HCT116 (cell line): ENCODE measurements at regions not wholly inside any gene's neighbourhood (a gene's known extent, or its start where the extent isn't known, plus 50 kb on each side); places are given as distances from the start of the nearest gene placed in this dataset.
A peak's percentile ranks its signal among the peaks of the same experiment; 100 is the strongest.

Source experiments
- ATAC-seq: fragments of 200-7000 bp; cut with Tn5 transposase; 2 replicates; pipeline ENCODE4 v1.9.1; 2020; ENCODE audit warnings: mild to moderate bottlenecking, moderate library complexity
- BruUV-seq: library from RNA; stranded (reverse); fragments of 400-500 nt; replicated peaks from 2 replicates; lab custom pipeline; 2021; lab: Mats Ljungman, UMichigan
- CTCF ChIA-PET: fragments of 300-600 bp; sonication (Branson Sonifier 250); formaldehyde crosslinking; loops from one replicate; lab custom pipeline; 2021; ENCODE audit warnings: antibody characterized with exemption; lab: Charles Lee
- POLR2A ChIA-PET: fragments of 300-600, 350-600 bp; sonication (Branson Sonifier 250); formaldehyde crosslinking; loops from one replicate; lab custom pipeline; 2021; ENCODE audit warnings: antibody characterized with exemption; lab: Charles Lee
- RAD21 ChIA-PET, 2 experiments: fragments of 300-600 bp; sonication (Branson Sonifier 250); formaldehyde crosslinking; loops; one replicate each; lab custom pipeline; 2023; ENCODE audit warnings: low total read pairs in 2 of 2; ENCODE audit not compliant: uncharacterized antibody in 2 of 2, unreplicated experiment in 2 of 2, low non-redundant PET in 1 of 2; lab: Charles Lee
- DNase-seq: peaks from one replicate; pipeline ENCODE4 v3.0.0-alpha.2; 2010; ENCODE audit warnings: low read depth, low spot score
- H2AFZ ChIP-seq: fragments of 200-600 bp; shearing (Covaris generic), sonication (generic); 2 replicates; pipeline ENCODE4 v1.6.1; 2017; ENCODE audit warnings: low read depth, mixed run types, mixed read lengths, antibody characterized with exemption, low read length; ENCODE audit not compliant: poor library complexity, severe bottlenecking
- H3K27ac ChIP-seq: 2 replicates; pipeline ENCODE4 v1.5.1; 2012; ENCODE audit warnings: low read depth, low read length
- H3K27me3 ChIP-seq: fragments of 200-600 bp; sonication (generic); 2 replicates; pipeline ENCODE4 v1.6.1; 2016; ENCODE audit warnings: mixed run types, low read length, mixed read lengths; ENCODE audit not compliant: insufficient read depth
- H3K36me3 ChIP-seq, 2 experiments: fragments of 200-500 bp in 1 of 2; fragments of 200-600 bp in 1 of 2; sonication (Bioruptor generic) in 1 of 2; sonication (generic) in 1 of 2; 2 replicates each; pipeline versions ENCODE4 v1.5.1 to v1.6.1; 2014 to 2016; ENCODE audit warnings: low read length in 2 of 2, inconsistent platforms in 1 of 2, mixed read lengths in 1 of 2, mixed run types in 1 of 2; ENCODE audit not compliant: insufficient read depth in 2 of 2, control insufficient read depth in 1 of 2
- H3K4me1 ChIP-seq, 2 experiments: fragments of 200-600 bp in 1 of 2; sonication (generic) in 1 of 2; 2 replicates each; pipeline versions ENCODE4 v1.5.1 to v1.6.1; 2012 to 2017; ENCODE audit warnings: low read length in 2 of 2, inconsistent platforms in 1 of 2, mild to moderate bottlenecking in 1 of 2, mixed read lengths in 1 of 2, mixed run types in 1 of 2, moderate library complexity in 1 of 2; ENCODE audit not compliant: insufficient read depth in 2 of 2, control insufficient read depth in 1 of 2
- H3K4me2 ChIP-seq: fragments of 200-600 bp; sonication (generic); 2 replicates; pipeline ENCODE4 v1.6.1; 2017; ENCODE audit warnings: mixed run types, low read length, mixed read lengths
- H3K4me3 ChIP-seq, 2 experiments: fragments of 200-600 bp in 1 of 2; sonication (generic) in 1 of 2; replicated peaks in 1 of 2; 2 replicates each; pipeline ENCODE4 v1.5.1; 2011 to 2016; ENCODE audit warnings: low read length in 2 of 2, control low read depth in 1 of 2, low read depth in 1 of 2, mild to moderate bottlenecking in 1 of 2, mixed read lengths in 1 of 2, mixed run types in 1 of 2
- H3K79me2 ChIP-seq: fragments of 200-600 bp; sonication (generic); 2 replicates; pipeline ENCODE4 v1.6.1; 2017; ENCODE audit warnings: mild to moderate bottlenecking, mixed run types, low read length, moderate library complexity, mixed read lengths; ENCODE audit not compliant: insufficient read depth
- H3K9ac ChIP-seq: fragments of 200-600 bp; sonication (generic); 2 replicates; pipeline ENCODE4 v1.6.1; 2016; ENCODE audit warnings: low read length, mixed read lengths
- H3K9me2 ChIP-seq: fragments of 200-600 bp; sonication (generic), shearing (Covaris generic); 2 replicates; pipeline ENCODE4 v1.6.1; 2017; ENCODE audit warnings: mixed run types, mild to moderate bottlenecking, moderate library complexity; ENCODE audit not compliant: insufficient read depth
- H3K9me3 ChIP-seq, 2 experiments: fragments of 200-500 bp in 1 of 2; fragments of 200-600 bp in 1 of 2; sonication (Bioruptor generic) in 1 of 2; sonication (generic) in 1 of 2; 2 replicates each; pipeline ENCODE4 v1.6.1; 2014 to 2017; ENCODE audit warnings: low read length in 2 of 2, mixed read lengths in 2 of 2, inconsistent platforms in 1 of 2, low read depth in 1 of 2, mild to moderate bottlenecking in 1 of 2, mixed run types in 1 of 2, moderate library complexity in 1 of 2; ENCODE audit not compliant: control insufficient read depth in 1 of 2, insufficient read depth in 1 of 2
- H4K20me1 ChIP-seq: fragments of 200-600 bp; sonication (generic), shearing (Covaris generic); 2 replicates; pipeline ENCODE4 v1.6.1; 2017; ENCODE audit warnings: mixed run types, mild to moderate bottlenecking, moderate library complexity; ENCODE audit not compliant: insufficient read depth
- CBX3 ChIP-seq: IDR thresholded peaks from 2 replicates; pipeline ENCODE4 v1.6.1; 2012; ENCODE audit warnings: low read depth
- CEBPB ChIP-seq: IDR thresholded peaks from 2 replicates; pipeline ENCODE4 v1.6.1; 2012; ENCODE audit warnings: low read depth
- EGR1 ChIP-seq: IDR thresholded peaks from 2 replicates; pipeline ENCODE4 v1.6.1; 2012; ENCODE audit warnings: low read depth
- ELF1 ChIP-seq: IDR thresholded peaks from 2 replicates; pipeline ENCODE4 v1.6.1; 2012; ENCODE audit warnings: low read depth, borderline replicate concordance
- FOSL1 ChIP-seq: IDR thresholded peaks from 2 replicates; pipeline ENCODE4 v1.6.1; 2012; ENCODE audit warnings: low read depth
- JUND ChIP-seq: IDR thresholded peaks from 2 replicates; pipeline ENCODE4 v1.6.1; 2012
- MAX ChIP-seq: IDR thresholded peaks from 2 replicates; pipeline ENCODE4 v1.6.1; 2012
- POLR2AphosphoS5 ChIP-seq: IDR thresholded peaks from 2 replicates; pipeline ENCODE4 v1.6.1; 2011; ENCODE audit warnings: mild to moderate bottlenecking, low read depth, low read length, moderate library complexity
- RAD21 ChIP-seq: IDR thresholded peaks from 2 replicates; pipeline ENCODE4 v1.6.1; 2012; ENCODE audit warnings: low read depth, mild to moderate bottlenecking
- REST ChIP-seq: IDR thresholded peaks from 2 replicates; pipeline ENCODE4 v1.6.1; 2012; ENCODE audit warnings: low read depth
- SIN3A ChIP-seq: IDR thresholded peaks from 2 replicates; pipeline ENCODE4 v1.6.1; 2012; ENCODE audit warnings: low read depth
- SRF ChIP-seq: IDR thresholded peaks from 2 replicates; pipeline ENCODE4 v1.6.1; 2012; ENCODE audit warnings: low read depth
- TCF7L2 ChIP-seq: IDR thresholded peaks from 2 replicates; pipeline ENCODE4 v1.7.0; 2011; ENCODE audit warnings: borderline replicate concordance, inconsistent platforms; ENCODE audit not compliant: insufficient read depth, insufficient read length; ENCODE audit errors: extremely low read depth
- YY1 ChIP-seq: IDR thresholded peaks from 2 replicates; pipeline ENCODE4 v1.6.1; 2011; ENCODE audit warnings: low read length, low read depth, moderate library complexity, mild to moderate bottlenecking; ENCODE audit not compliant: insufficient replicate concordance; ENCODE audit errors: extremely low read depth
- ZBTB33 ChIP-seq: IDR thresholded peaks from 2 replicates; pipeline ENCODE4 v1.6.1; 2011; ENCODE audit warnings: mild to moderate bottlenecking, low read length, moderate library complexity; ENCODE audit not compliant: insufficient replicate concordance; ENCODE audit errors: extremely low read depth
- ZFX ChIP-seq: fragments of 450-650 bp; IDR thresholded peaks from 2 replicates; pipeline ENCODE4 v1.6.1; 2017
- ZNF274 ChIP-seq: fragments of 200-500 bp; sonication (Bioruptor generic); IDR thresholded peaks from 2 replicates; pipeline ENCODE4 v1.6.1; 2014; ENCODE audit warnings: mild to moderate bottlenecking, low read depth, low read length, inconsistent platforms
- intact Hi-C: fragments of 100-400 bp; cut with micrococcal nuclease; formaldehyde crosslinking; loops from 2 replicates; pipeline ENCODE4 v1.10.0; 2022

- no peak for DNase-seq
- Histone ChIP-seq H3K27me3 (no peaks in the 10 kb centered on the region), H4K20me1 (no peaks in the 10 kb centered on the region), H3K4me2 (no peak overlapping the region), H3K27ac (no peak overlapping the region), H3K4me3 (no peak overlapping the region), H3K4me1 (peaks cover 2 to 16% of the 10 kb centered on the region in 2 experiments; a peak in 3 of 4 replicates), H3K9ac (no peak overlapping the region), H2AFZ (peak overlapping the region; percentile 3)
- CTCF ChIA-PET: no interaction called here
- intact Hi-C loops: no loop called here
- no peak for ATAC-seq
- TF ChIP-seq EGR1: no peak
- no peak for TF ChIP-seq JUND
- no peak for TF ChIP-seq FOSL1
- no peak for TF ChIP-seq ZFX
- no peak for TF ChIP-seq ZNF274
- no peak for TF ChIP-seq ELF1
- TF ChIP-seq TCF7L2: no peak
- TF ChIP-seq SRF: no peak
- TF ChIP-seq, all 23 proteins: peak for 0
- no TSS peak for BruUV-seq
- RAD21 ChIA-PET: no interaction called here
- Histone ChIP-seq H3K9me3 (no peaks in the 10 kb centered on the region), H3K79me2 (no peaks in the 10 kb centered on the region), H3K9me2 (no peaks in the 10 kb centered on the region), H3K36me3 (no peaks in the 10 kb centered on the region)
- POLR2A ChIA-PET: no interaction called here
Observed at GRCh38 chr6:6964675-6965074, 143.1 kb upstream of the RREB1 start.

- Histone ChIP-seq H3K4me1 (peaks cover 7 to 26% of the 10 kb centered on the region in 2 experiments; a peak in 3 of 4 replicates), H4K20me1 (no peaks in the 10 kb centered on the region), H3K36me3 (no peaks in the 10 kb centered on the region), H3K9me2 (no peaks in the 10 kb centered on the region), H3K27ac (no peak overlapping the region), H3K4me3 (no peak overlapping the region), H3K27me3 (no peaks in the 10 kb centered on the region), H3K4me2 (no peak overlapping the region), H3K9me3 (no peaks in the 10 kb centered on the region), H3K9ac (no peak overlapping the region), H2AFZ (no peak overlapping the region), H3K79me2 (no peaks in the 10 kb centered on the region)
- DNase-seq (no peak), ATAC-seq (no peak)
- ChIA-PET RAD21 (no interaction called here), CTCF (no interaction called here), POLR2A (no interaction called here)
- intact Hi-C loops: no loop called here
- no TSS peak for BruUV-seq
- TF ChIP-seq YY1: no peak
- no peak for TF ChIP-seq CEBPB
- no peak for TF ChIP-seq POLR2AphosphoS5
- no peak for TF ChIP-seq SIN3A
- TF ChIP-seq ZBTB33: no peak
- TF ChIP-seq FOSL1: no peak
- no peak for TF ChIP-seq REST
- TF ChIP-seq EGR1: no peak
- TF ChIP-seq TCF7L2: no peak
- TF ChIP-seq MAX: no peak
- TF ChIP-seq ZFX: no peak
- TF ChIP-seq CBX3: no peak
- no peak for TF ChIP-seq SRF
- no peak for TF ChIP-seq RAD21
Observed at GRCh38 chr6:6966127-6966526, 141.6 kb upstream of the RREB1 start.
